ENCODE measurements at regions not wholly inside any gene's neighbourhood (a gene's known extent, or its start where the extent isn't known, plus 50 kb on each side); places are given as distances from the start of the nearest gene placed in this dataset.

DNA sequence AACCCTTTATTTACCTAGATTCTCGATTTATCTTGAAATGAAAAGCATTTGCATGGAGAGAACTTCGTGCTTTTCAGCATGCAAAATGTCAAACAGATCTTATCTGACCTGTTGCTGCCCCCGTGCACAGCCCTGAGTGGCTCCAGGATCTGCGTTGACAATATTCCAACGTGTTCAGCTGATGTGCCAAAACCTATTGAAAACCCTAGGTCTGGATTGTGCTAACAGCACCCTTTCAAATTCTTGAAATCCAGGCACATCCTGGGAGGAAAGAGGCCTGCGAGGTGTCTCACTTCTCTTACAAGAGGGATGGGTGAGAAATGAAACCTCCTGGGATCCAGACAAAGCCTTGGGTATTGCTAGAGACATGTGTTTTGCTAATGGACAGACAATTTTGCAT lies 231.8 kb downstream of the MAP2K4 start:
- Histone ChIP-seq H4K91ac (ENCODE audit: insufficient read length, low read depth, low read length) (no peak overlapping the region), H2AFZ (ENCODE audit: low read length) (no peak overlapping the region), H3K14ac (ENCODE audit: insufficient read depth, low read length) (no peak overlapping the region), H2BK5ac (ENCODE audit: insufficient read length, low read length) (no peak overlapping the region), H3K18ac (ENCODE audit: insufficient read length, low read depth, low read length) (no peak overlapping the region), H3K27ac (ENCODE audit: insufficient read length, low read depth, low read length) (no peak overlapping the region), H3K23me2 (ENCODE audit: insufficient read length, low read depth, low read length, poor library complexity, severe bottlenecking) (no peaks in the 10 kb centered on the region), H3T11ph (ENCODE audit: low read length) (no peak overlapping the region), H4K8ac (replicated peaks; ENCODE audit: insufficient read length, low read depth, low read length) (no peak overlapping the region), H3K9ac (ENCODE audit: extremely low read depth, insufficient read length, low read length) (no peak overlapping the region), H3K4me2 (ENCODE audit: insufficient read depth, insufficient read length, low read length) (no peak overlapping the region), H4K5ac (ENCODE audit: insufficient read length, low read depth, low read length) (no peak overlapping the region), H2BK12ac (ENCODE audit: insufficient read length, low read depth, low read length) (no peak overlapping the region), H4K20me1 (ENCODE audit: control insufficient read depth, insufficient read depth, insufficient read length) (no peaks in the 10 kb centered on the region), H3K56ac (ENCODE audit: insufficient read length, low read depth, low read length) (no peak overlapping the region), H3K4me1 (ENCODE audit: insufficient read depth, low read length) (no peaks in the 10 kb centered on the region), H3K9me3 (ENCODE audit: control insufficient read depth, low read depth, low read length) (no peaks in the 10 kb centered on the region), H3K79me1 (ENCODE audit: insufficient read depth, low read depth, low read length, poor library complexity, severe bottlenecking) (no peaks in the 10 kb centered on the region), H3K4ac (ENCODE audit: low read depth, low read length) (no peak overlapping the region), H2BK120ac (ENCODE audit: low read depth, low read length, poor library complexity, severe bottlenecking) (no peak overlapping the region), H3K27me3 (ENCODE audit: insufficient read depth, low read length) (no peaks in the 10 kb centered on the region), H2AK5ac (ENCODE audit: insufficient read length, low read length) (no peak overlapping the region), H2BK20ac (ENCODE audit: low read depth, low read length, poor library complexity, severe bottlenecking) (no peak overlapping the region), H2BK15ac (ENCODE audit: low read depth, low read length) (no peak overlapping the region), H3K79me2 (ENCODE audit: insufficient read depth, low read length) (no peaks in the 10 kb centered on the region), H3K23ac (ENCODE audit: insufficient read length, low read depth, low read length) (no peak overlapping the region)
- H3K27ac Mint-ChIP-seq = no peak overlapping the region
- no peaks in the 10 kb centered on the region for H3K36me3 Mint-ChIP-seq (ENCODE audit: insufficient read depth in 1 of 3, low read depth in 3 of 3)
- H3K4me3 Mint-ChIP-seq = no peak overlapping the region
- no CpG with 5 or more reads among the region's 6 CpGs for WGBS (ENCODE audit: extremely low coverage, insufficient read length, low lambda C conversion rate)
- H3K9me3 Mint-ChIP-seq = no peaks in the 10 kb centered on the region
- H3K4me1 Mint-ChIP-seq = peaks cover 4 to 5% of the 10 kb centered on the region in 2 experiments; a peak in 3 of 4 replicates
- TF ChIP-seq, protein P1, sequence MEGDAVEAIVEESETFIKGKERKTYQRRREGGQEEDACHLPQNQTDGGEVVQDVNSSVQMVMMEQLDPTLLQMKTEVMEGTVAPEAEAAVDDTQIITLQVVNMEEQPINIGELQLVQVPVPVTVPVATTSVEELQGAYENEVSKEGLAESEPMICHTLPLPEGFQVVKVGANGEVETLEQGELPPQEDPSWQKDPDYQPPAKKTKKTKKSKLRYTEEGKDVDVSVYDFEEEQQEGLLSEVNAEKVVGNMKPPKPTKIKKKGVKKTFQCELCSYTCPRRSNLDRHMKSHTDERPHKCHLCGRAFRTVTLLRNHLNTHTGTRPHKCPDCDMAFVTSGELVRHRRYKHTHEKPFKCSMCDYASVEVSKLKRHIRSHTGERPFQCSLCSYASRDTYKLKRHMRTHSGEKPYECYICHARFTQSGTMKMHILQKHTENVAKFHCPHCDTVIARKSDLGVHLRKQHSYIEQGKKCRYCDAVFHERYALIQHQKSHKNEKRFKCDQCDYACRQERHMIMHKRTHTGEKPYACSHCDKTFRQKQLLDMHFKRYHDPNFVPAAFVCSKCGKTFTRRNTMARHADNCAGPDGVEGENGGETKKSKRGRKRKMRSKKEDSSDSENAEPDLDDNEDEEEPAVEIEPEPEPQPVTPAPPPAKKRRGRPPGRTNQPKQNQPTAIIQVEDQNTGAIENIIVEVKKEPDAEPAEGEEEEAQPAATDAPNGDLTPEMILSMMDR (conservative IDR thresholded peaks at IDR 0.05) = no peak
- no peaks in the 10 kb centered on the region; the same call in none of the 2 replicates for H3K27me3 Mint-ChIP-seq (ENCODE audit: low read depth)
- no peak for DNase-seq

Data from H9 (cell line).